Kidney glomerular epithelial cell (primary cell): ENCODE measurements at regions not wholly inside any gene's neighbourhood (a gene's known extent, or its start where the extent isn't known, plus 50 kb on each side); places are given as distances from the start of the nearest gene placed in this dataset.

Experiments
- DNase-seq: peaks from one replicate; lab custom pipeline; 2025; lab: John Stamatoyannopoulos, UW

DNA sequence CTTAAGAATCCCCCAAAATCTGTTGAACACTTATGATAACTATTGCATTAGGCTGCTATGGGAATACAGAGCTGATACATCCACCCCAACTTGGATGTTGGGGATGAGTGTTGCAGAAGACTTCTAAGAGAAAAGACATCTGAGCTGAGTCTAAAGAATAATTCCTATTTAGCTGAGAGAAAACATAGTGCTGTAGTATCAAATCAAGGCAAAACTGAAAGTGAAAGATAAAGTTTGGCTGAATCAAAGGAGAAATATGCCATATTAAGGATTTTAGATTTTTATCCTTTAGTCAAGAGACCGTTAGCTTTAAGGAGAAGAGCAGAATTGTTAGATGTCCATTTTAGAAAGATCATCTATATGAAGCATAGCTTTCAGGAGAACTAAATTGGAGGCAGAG, 726.9 kb upstream of the PTBP2 start:
- DNase-seq: no peak

DNA sequence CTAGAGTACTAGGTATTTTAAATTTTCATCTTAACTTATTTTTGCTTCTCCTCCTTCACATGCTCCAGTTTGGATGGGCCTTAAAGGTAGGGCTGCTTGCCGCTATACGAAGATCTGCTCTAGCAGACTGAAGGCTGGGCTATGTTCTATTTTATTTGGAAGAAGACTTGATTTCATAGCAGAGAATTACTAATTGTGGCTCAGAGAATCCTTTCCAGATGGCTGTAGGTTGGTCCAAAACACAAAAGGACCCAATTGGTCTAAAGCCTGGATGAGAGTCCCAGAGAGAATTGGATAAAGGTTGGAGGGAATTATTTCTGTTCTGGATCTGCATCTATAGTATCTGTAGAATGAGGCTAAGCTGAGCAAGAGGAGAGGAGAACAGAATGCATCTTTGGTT, 719.4 kb upstream of the PTBP2 start:
- no peak for DNase-seq

DNA sequence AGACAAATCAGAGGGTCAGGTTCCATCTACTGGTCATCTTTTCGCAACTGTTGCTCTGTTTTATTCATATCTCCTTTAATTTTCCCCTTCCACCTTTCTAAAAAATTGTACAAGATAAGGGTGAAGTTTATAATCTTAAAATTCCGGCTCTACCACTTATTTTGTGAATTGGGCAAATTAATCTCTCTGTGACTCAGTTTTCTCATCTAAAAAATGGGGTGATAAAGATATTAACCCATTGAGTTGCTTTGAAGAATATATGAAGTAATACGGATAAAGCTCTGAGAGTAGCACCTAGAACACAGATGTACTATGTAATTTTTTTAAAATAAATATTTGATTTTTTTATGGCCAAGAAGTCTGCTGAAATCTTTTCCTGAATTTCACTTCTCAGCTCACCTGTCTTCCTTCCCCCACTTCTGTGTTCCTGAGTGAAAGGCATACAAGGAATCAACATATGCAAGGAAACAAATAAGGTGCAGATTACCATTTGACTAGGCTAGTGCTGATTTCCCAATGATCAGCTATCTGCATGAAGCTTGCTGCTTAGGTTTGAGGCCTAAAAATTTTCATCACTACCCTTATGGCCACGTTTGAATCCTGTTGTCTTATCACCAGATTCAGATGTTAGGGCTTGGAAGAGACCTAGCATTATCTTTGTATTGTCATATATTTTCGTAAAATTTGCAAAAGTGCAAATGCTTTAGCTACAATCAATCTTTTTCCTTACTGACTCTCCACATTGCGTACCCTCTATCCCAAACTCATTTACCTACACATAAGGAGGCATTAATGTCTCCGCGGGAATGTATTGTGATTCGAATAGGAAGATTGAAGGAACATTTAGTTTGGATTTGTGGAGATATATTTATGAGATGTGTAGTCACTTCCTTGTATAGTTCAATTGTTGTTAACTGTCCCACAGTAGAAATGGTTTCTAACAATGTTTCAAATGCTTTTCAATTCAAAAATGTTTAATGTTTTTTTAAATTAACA, 718.3 kb upstream of the PTBP2 start:
- no peak for DNase-seq

DNA sequence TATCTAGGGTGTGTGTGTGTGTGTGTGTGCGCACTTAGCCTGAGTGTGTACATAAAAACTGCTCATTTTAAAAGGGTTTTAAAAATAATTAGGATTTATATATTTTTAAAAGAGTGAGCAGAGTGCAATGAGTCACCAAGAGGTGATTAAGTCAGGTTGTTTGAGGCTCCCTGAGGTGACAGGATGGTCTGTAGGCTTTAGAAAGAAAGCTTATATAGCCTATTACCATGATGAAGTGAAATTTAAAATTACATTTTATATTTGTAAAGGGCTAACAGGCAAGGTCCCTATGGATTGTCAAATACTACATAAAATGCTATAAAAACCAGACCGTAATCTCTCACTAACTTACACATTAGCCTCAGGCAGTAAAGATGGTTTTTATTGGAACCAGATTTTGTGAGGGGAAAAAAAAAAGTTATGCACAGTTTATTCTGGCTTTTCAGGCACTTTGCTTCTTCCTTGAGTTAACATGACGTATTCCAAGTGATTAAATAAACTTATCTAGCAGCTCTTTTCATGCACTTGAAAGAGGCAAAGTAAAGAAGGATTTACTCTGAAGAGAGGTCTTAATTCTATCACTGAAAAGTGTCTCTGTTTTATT, 711.7 kb upstream of the PTBP2 start:
- DNase-seq: no peak

DNA sequence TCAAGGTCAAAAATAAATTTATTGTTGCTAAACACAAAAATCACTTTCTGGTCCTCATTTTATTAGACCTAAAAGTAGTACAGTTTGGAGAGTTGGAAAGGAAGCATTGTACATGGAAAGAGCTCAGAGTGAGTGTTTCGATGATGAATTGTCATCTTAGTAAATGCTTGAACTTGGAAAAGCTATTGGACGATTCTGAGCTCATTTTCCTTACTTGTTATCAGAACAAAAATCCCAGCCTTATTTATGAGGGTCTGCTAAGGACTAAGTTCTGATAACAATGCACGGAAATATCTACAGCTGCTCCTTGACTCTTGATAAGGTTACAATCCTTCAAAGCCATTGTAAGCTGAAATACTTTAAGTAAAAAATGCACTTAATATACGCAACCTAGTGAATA, 710.0 kb upstream of the PTBP2 start:
- no peak for DNase-seq

DNA sequence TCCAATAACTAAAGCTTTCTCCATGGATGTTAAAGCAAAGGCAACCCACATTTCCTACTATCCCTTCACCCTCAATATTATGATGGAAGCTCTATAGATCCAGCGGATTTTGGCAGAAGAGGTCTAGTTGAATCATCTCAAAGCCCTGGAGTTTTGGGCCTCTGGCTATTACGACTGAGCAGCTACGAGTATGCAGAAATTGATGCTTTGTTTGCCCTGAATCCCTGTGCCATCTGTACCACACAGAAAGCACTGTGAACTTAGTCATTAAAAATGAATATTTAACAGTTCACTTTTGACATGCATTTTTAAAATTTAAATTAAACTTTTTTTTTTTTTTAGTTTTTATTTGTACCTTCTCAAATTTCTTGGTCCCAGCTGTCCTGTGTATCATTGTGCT, 705.4 kb upstream of the PTBP2 start:
- no peak for DNase-seq

DNA sequence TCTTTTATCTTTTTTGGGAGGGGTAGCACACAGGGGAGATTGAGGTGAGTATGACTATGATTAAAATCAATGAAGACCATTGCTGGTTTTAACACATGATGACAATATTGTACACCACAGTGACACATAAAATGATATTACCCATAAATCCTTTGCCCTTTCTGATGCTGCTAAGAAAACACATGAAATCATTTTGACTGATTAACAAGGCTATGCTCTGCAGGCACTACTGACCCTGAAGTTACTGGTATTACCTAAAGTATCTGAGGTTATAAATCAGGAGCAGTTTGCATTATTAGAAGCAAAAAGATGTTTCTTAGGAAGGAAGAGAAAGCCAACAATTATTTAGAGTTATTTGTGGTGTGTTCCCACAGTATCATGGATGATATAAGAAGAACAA, 701.2 kb upstream of the PTBP2 start:
- DNase-seq: no peak

DNA sequence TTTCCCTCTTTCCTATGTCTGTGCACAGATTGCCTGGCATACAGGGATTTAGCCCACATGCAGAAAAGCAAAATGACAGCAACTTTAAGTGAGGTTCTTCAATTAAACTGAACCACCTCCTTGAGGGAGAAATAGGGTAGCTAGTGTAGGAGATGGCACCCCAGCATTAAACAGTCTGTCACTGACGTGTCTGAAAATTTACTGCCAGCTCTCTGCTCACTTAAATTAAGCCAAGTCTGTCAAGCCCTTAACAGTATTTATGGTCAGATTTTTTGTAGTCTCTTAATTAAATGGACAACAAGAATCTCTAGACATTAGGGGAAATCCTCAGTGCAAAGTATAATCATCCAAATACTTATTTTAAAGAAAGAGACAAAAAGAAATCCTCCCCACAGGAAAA, 696.5 kb upstream of the PTBP2 start:
- DNase-seq: no peak

DNA sequence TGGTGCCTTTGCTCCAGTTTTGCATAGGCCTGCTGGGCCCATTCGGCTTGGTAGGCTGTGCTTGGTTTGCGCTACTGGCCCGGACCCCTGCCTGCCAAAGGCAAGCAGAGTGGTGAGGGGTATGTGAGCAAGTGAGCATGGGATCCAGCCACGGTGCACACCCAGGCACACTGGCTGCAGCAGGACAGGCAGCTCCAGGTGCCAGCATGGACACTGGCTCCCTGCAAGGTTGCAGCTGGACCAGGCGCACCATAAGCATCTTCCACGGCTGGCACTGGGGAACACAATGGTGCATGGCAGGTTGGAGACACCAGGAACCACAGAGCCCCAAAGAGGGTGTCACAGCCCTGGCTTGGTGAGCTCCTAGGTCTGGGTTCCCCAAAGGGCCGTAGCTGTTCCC, 693.5 kb upstream of the PTBP2 start:
- DNase-seq: no peak

DNA sequence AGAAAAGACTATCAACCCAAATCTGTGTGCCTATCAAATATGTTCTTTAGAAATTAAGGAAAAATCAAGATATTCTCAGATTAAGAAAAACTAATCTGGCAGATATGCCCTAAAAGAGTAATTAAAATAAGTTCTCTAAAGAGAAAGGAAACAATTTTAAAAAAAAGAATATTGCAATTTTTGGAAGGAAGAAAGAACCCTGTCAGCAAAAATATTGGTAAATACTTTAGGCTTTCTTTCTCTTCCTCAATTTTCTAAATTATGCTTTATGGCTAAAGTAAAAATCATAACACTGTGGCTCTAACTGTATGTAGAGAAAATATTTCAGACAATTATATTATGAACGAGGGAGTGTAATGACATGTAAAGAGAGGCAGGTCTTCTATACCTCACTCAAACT, 691.3 kb upstream of the PTBP2 start:
- no peak for DNase-seq

DNA sequence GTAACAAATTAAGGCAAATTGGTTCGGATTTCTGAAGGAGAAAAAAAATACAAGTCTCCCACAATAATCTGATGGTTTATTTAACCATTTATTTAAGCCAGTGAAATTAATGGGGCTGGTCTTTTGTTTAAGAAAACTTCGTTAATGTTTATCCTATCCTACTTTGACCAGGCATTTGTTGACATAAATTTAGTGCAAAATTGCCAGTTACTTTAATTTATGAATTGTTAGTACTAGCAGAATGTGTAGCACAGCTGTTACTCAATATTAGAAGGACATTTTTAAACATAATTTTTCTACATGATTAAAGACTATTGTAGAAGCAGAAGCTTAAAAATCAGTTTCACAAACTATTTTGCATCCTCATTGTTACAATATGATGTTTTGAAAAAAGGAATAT, 687.6 kb upstream of the PTBP2 start:
- DNase-seq: no peak

DNA sequence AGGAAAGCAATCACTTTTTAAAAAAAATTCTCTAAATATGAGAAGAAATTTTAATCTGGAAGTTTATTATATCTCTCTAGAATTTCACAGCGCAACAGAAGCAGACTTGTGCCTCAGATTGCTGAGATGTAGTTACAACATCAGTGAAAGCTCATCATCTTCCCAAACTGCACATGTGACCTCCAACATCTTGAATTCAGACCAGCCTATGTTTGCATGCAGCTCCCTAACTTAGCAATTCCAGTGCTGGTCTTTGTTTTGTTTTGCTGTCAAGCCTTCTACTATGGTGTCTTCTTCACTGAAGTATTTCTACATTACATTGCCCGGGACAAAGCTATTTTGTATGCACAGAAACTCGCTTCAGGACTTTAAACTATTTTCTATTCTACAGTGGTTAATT, 684.8 kb upstream of the PTBP2 start:
- no peak for DNase-seq

DNA sequence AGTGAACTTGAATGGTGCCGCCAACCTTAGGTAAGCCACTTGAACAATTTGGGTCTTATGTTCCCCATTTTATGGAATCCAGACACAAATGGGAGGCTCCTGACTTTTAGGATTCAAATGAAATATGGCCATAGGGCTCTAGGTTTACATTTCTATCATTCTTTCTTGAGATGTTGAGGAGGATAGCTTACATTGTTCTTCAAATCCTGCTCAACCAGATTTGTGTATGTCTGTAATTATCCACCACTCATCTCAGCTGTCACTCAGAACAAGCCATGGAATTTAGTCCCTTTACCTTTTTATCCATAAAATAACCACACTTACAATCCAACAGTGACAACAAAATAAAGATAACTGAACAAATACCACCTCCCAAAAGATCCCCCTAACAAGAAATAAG, 682.9 kb upstream of the PTBP2 start:
- DNase-seq: no peak

DNA sequence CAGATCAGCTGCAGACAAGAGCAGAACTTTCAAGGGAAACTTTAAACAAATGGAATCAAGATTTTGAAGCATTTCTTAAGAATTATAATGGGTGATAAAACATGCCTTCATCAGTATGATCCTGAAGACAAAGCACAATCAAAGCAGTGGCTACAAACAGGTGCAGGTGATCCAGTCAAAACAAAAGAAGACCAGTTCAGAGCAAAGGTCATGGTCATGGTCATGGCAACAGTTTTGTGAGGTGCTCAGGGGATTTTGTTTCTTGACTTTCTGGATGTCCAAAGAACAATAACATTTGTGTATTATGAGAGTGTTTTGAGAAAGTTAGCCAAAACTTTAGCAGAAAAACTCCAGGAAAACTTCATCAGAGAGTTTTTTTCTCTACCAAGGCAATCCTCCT, 681.7 kb upstream of the PTBP2 start:
- DNase-seq: no peak

DNA sequence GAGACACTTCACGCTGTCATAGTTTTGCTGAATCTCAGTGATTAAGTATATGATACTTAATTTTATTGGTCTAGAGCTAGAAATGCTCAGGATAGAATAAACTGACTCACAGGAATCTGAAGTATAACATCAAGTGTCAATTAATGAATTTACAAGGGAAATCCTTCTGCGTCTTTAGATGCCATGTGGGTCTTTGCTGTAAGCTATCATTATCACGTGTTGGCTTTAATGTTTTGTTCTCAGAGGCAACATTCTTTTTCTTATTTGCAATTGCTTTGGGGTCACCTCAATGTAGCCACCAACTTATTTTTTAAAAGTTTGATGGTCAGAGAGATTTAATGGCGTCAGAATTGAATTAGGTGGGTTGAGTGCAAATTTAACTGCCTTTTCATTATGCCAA, 680.1 kb upstream of the PTBP2 start:
- DNase-seq: no peak

DNA sequence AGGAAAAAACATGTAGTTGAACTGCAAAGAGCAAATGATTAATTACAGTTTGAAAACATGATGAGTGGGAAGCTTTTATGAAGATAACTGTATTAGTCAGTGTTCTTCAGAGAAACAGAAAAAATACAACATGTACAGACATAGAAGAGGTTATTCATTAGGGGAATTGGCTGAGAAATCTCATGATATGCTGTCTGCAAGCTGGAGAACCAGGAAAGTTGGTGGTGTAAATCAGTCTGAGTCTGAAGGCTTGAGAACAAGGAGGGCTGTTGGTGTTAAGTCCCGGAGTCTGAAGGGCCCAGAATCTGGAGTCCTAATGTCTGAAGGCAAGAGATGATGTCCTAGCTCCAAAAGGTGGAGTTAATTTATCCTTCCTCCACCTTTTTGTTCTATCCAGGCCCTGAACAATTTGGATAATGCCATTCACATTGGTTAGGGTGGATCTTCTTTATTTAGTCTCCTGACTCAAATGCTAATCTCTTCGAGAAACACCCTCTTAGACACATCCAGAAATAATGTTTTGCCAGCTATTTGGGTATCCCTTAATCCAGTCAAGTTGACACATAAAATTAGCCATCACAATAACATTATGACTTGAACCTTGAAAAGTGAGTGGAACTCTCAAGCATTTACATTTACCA, 672.9 kb upstream of the PTBP2 start:
- no peak for DNase-seq

DNA sequence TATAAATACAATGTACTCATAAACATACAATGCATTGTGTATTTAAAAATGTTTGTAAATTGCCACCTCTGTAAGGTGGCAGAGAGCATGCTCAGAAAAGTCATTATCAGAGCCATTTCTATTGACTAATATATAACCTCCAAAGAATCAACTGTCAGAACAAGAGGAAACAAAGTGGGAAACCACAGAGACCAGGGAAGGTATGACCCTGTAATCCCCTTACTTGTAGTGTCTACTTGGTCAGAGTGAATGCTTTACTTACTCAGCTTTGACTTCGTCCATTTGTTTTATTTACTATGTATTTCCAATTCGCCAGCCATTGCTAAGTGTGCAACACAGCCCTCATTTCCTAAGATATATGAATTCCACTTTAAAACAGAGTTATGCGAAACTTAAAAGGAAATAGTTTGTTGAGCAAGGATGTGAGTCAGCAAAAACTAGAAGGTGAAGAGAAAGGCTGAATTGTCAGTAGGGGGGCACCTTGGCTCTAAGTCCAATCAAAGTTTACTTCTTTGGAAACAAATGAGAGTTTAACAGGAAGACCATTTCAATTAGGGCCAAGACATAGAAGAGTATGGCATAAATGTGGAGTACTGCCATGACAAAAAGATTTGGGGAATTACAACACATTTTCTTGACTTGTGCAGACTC, 671.7 kb upstream of the PTBP2 start:
- DNase-seq: no peak

DNA sequence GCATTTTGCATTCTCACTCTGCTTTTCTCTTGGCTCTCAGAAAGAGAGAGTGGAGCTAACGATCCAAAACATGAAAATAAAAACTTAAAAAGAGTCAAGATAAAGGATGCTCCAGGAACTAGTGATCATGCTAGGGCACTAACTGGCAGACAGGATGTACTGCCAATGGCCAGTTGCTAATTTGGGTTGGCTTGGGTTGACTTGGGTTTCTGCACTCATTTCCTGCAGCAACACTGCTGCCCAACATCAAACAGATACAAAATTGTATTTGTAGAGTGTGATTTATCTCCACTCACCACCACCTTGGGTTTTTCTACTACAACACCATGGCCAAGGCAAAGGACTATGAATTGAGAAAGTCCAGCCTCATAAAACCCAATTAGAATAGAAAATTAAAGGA, 662.3 kb upstream of the PTBP2 start:
- no peak for DNase-seq

DNA sequence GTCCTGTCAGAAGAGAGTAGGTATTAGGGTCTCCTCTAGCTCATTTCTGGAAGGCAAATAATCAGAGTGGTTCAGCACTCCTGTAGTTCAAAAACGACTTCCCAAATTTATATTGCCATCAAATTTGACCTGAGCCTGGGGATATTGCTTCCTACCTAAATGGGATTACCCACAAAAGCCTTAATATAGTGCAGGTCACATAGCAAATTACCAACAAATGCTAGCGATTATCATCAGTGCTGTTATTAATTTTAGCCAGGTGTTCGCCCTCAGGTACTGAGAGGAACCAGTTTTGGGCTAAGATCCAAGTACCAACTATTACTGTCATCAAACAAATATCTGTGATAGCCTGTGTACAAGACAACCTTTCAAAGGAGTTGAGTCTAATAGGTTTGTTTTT, 661.8 kb upstream of the PTBP2 start:
- DNase-seq: no peak

DNA sequence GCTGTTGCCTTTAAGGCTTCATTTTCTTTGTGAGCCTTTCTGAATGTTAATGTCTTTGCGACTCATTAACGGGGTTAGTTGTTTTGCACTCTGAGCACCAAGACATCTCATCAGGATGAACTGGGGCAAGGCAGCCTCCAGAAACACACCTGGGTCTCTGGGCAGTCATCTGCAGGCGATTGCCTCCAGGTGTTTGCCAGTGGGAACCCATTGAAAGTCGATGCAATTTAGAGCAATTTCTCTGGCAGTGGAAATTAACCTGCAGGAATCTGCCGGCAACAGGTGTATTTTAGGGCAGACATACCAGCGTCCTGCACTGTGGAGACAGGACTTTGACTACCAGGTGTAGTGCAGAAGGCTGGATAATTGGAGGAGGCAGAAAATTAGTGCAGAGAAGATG, 661.0 kb upstream of the PTBP2 start:
- no peak for DNase-seq

DNA sequence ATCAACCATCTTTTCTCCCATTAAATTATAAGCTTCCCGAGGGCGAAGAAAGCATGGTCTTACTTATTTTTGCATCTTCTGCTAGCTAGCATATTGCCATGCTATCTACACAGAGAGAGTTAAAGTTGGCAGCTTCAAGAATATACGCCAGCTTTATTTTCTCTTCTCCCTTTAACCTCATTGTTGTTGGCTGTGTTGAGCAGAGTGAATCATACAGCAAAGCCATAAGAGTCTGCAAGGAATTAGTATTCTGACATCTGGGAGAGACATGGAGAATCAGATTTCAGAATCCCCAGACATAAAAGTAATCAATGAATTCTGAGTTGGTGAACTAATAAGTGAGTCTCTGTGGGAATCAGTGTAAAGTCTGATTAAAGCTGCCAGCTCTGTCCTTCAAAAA, 649.6 kb upstream of the PTBP2 start:
- no peak for DNase-seq

DNA sequence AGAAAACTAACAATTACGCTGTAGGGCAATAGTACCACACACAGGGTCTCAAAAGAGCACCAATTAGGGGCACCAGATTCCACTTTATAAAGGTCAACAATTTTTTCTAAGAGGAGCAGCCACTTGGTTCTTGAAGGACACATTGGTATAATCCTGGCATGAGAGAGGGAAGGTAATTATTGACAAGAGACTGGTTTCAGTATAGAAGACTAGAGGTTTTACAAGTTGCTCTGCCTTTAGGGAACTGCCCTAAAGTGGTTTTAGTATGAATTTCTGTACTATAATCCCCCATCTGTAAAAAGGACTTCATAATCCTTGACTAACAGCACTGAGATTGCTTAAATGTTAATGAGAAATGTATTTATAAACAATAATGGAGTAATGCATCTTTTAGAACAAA, 648.5 kb upstream of the PTBP2 start:
- no peak for DNase-seq

DNA sequence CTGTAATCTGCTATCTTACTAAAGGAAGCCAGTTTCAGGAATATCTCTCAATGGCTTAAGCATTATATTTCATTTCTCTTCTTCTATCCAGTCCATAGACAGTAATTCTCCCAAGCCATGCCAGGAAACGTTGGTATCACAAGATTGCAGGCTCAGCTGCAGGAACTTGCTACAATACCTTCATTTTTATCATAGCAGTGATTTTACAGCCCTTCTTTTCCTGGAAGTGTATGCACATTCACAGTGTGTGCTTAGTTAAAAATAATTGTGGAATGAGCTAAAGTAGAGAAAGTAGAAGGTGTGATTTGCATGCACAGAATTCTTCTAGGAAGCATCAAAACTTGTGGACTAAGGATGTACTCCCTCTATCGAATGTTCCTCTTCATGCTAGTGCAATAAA, 647.2 kb upstream of the PTBP2 start:
- no peak for DNase-seq
